ENCODE measurements at regions not wholly inside any gene's neighbourhood (a gene's known extent, or its start where the extent isn't known, plus 50 kb on each side); places are given as distances from the start of the nearest gene placed in this dataset.
"Not testable (repeated sequence)": the region's sequence is repeated elsewhere in the genome, so short reads cannot be mapped to it uniquely, and the experiment has no call there.

DNA sequence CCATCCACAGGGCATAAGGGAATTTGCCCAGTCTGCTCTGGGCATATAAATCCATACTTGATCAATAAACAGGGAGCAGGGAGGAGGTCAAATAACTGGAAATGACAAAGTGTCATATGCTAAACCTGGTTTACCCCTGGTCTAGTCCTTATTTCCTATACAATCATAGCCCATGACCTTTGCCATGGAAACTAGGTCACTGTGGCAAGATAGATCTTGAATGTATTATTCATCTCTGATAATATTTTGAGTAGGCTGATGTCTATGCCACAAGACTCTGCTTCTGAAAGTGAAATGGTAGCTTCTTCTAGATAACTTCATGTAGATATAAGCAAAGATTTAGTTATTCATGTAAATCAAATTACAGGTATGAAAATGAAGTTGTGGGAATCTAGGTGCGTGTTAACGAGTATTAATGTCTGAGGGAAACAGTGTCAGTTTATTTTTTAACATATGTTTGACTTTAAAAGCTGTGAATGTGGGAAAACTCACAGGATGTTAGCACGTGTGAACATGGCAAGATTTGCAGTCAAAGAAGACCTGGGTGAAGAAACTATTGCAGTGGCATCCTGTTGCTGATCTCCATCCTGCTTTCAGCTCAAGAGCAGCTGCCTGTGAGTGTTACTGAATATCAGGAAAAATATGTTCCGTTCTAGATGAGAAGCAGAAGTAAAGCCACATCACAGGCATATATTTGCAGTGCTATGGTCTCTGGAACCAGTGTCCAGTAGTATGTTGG is 81.8 kb upstream of the NDP start (continued):
- TF ChIP-seq, protein P1, sequence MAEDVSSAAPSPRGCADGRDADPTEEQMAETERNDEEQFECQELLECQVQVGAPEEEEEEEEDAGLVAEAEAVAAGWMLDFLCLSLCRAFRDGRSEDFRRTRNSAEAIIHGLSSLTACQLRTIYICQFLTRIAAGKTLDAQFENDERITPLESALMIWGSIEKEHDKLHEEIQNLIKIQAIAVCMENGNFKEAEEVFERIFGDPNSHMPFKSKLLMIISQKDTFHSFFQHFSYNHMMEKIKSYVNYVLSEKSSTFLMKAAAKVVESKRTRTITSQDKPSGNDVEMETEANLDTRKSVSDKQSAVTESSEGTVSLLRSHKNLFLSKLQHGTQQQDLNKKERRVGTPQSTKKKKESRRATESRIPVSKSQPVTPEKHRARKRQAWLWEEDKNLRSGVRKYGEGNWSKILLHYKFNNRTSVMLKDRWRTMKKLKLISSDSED (CRISPR knock-in tag; IDR thresholded peaks at IDR 0.05): no peak
- TF ChIP-seq HHEX (CRISPR knock-in tag; IDR thresholded peaks at IDR 0.05): no peak
- TF ChIP-seq, protein P2, sequence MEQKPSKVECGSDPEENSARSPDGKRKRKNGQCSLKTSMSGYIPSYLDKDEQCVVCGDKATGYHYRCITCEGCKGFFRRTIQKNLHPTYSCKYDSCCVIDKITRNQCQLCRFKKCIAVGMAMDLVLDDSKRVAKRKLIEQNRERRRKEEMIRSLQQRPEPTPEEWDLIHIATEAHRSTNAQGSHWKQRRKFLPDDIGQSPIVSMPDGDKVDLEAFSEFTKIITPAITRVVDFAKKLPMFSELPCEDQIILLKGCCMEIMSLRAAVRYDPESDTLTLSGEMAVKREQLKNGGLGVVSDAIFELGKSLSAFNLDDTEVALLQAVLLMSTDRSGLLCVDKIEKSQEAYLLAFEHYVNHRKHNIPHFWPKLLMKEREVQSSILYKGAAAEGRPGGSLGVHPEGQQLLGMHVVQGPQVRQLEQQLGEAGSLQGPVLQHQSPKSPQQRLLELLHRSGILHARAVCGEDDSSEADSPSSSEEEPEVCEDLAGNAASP (CRISPR knock-in tag; IDR thresholded peaks at IDR 0.05; ENCODE audit: borderline replicate concordance): no peak
- TF ChIP-seq POLR2G (IDR thresholded peaks at IDR 0.05; ENCODE audit: low read depth, low read length): no peak

DNA sequence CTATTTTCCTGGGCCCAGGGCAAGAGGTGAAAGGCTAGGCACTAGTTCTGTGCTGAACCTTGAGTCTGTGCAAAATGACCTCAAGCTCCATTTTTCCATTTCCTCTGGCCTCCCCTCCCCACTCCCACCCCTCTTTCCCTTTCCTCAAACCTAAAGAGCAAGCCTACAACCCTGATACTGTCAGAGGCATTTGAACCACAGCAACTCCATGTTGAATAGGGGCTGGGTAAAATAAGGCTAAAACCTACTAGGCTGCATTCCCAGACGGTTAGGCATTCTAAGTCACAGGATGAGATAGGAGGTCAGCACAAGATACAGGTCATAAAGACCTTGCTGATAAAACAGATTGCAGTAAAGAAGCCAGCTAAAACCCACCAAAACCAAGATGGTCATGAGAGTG is 71.9 kb upstream of the NDP start:
- in situ Hi-C loops (cut with HindIII; ENCODE audit: extremely low pct_ligation_motif_present, low pct_unique_long_range_greater_than_20kb): loop anchor here (10.0 kb wide), 1 partner anchor 110 kb away; no protein-coding TSS in a partner anchor
- H3K79me2 ChIP-seq (ENCODE audit: insufficient read depth, low read length); H2AFZ ChIP-seq (ENCODE audit: low read length); CTCF ChIA-PET (ENCODE audit: low intra/inter-chr PET ratio, low total read pairs); H3K9ac ChIP-seq (ENCODE audit: insufficient read depth, low read depth, low read length); intact Hi-C loops (cut with micrococcal nuclease; ENCODE audit: unreplicated experiment); H4K20me1 ChIP-seq (ENCODE audit: insufficient read depth, low read length); H3K4me3 ChIP-seq (replicated peaks in 1 of 3; ENCODE audit: insufficient read depth in 1 of 3, low read depth in 2 of 3, low read length in 3 of 3); H3K36me3 ChIP-seq (replicated peaks in 1 of 2; ENCODE audit: control insufficient read depth in 1 of 2, insufficient read depth in 2 of 2, low read length in 2 of 2); H3K27me3 ChIP-seq (ENCODE audit: control insufficient read depth in 1 of 2, insufficient read depth in 2 of 2, low read length in 2 of 2); H3K4me2 ChIP-seq (ENCODE audit: low read depth, low read length); ATAC-seq; DNase-seq (ENCODE audit: low spot score); H3K9me3 ChIP-seq (ENCODE audit: low read length); H3K27ac ChIP-seq (ENCODE audit: extremely low read length, insufficient read depth, low read length); FAIRE-seq; BruUV-seq (replicated peaks); H3K4me1 ChIP-seq (ENCODE audit: insufficient read depth, low read length); POLR2A ChIA-PET: not testable (repeated sequence)
- 25% methylated on average over 1 of the region's 1 CpG for WGBS (ENCODE audit: low lambda C conversion rate)
